Cardiac fibroblast (primary cell): ENCODE measurements at regions not wholly inside any gene's neighbourhood (a gene's known extent, or its start where the extent isn't known, plus 50 kb on each side); places are given as distances from the start of the nearest gene placed in this dataset.

ENCODE experiments used
- DNase-seq, 2 donors: peaks; one replicate each; pipeline versions ENCODE4 v3.0.0 to v3.0.0-alpha.2; 2010; ENCODE audit warnings: low read depth in 2 of 2
- H3K4me3 ChIP-seq, 2 donors: replicated peaks in 1 of 2; 1 replicate in 1 of 2; 2 replicates in 1 of 2; pipeline ENCODE4 v1.5.1; 2011; ENCODE audit warnings: low read depth in 2 of 2, low read length in 2 of 2, mild to moderate bottlenecking in 2 of 2, moderate library complexity in 1 of 2
- CTCF ChIP-seq: IDR thresholded peaks from one replicate; pipeline ENCODE4 v1.5.1; 2011; ENCODE audit warnings: low read depth, mild to moderate bottlenecking, low read length, inconsistent platforms

GRCh38 chr13:73157031-73157430, 98.2 kb downstream of the KLF5 start:
- TF ChIP-seq CTCF, result no peak
- no peak overlapping the region for H3K4me3 ChIP-seq
- no peak for DNase-seq

GRCh38 chr13:73146707-73147106, 87.9 kb downstream of the KLF5 start:
- TF ChIP-seq CTCF, result no peak
- no peak overlapping the region for H3K4me3 ChIP-seq
- peak in 1 of 2 donors; percentile 40 for DNase-seq

GRCh38 chr13:73142071-73142470, 83.3 kb downstream of the KLF5 start:
- no peak overlapping the region for H3K4me3 ChIP-seq
- DNase-seq, result peak in 1 of 2 donors; percentile 25
- TF ChIP-seq CTCF, result no peak

- peak; percentile 14 to 56 for DNase-seq
- peak overlapping the region in 1 of 2 donors; percentile 9 for H3K4me3 ChIP-seq
- no peak for TF ChIP-seq CTCF
Observed at GRCh38 chr13:73141292-73141771, 82.5 kb downstream of the KLF5 start.

- TF ChIP-seq CTCF, result no peak
- H3K4me3 ChIP-seq, result no peak overlapping the region
- no peak for DNase-seq
Observed at GRCh38 chr13:73140801-73141200, 82.0 kb downstream of the KLF5 start.

- peak; percentile 15 to 33 for DNase-seq
- no peak for TF ChIP-seq CTCF
- H3K4me3 ChIP-seq, result no peak overlapping the region
Observed at GRCh38 chr13:73138638-73139491, 80.1 kb downstream of the KLF5 start.
